ENCODE measurements at regions not wholly inside any gene's neighbourhood (a gene's known extent, or its start where the extent isn't known, plus 50 kb on each side); places are given as distances from the start of the nearest gene placed in this dataset.
"Not testable (repeated sequence)": the region's sequence is repeated elsewhere in the genome, so short reads cannot be mapped to it uniquely, and the experiment has no call there.

- not testable (repeated sequence) for TF ChIP-seq POLR2A (IDR thresholded peaks at IDR 0.05; ENCODE audit: low read depth, low read length); TAF1 (IDR thresholded peaks at IDR 0.05; ENCODE audit: borderline replicate concordance, low read depth, low read length); POLR2AphosphoS5 (IDR thresholded peaks at IDR 0.05; ENCODE audit: low read depth, low read length)
Measured at GRCh38 chr6:80510521-80510920, 404.1 kb downstream of the BCKDHB start.
